HEK293T (cell line): ENCODE measurements at regions not wholly inside any gene's neighbourhood (a gene's known extent, or its start where the extent isn't known, plus 50 kb on each side); places are given as distances from the start of the nearest gene placed in this dataset.
A peak's percentile ranks its signal among the peaks of the same experiment; 100 is the strongest.

Experiments
- CTCF ChIA-PET: fragments of 350-600 bp; formaldehyde crosslinking; extraction: SDS; loops from one replicate; lab custom pipeline; 2021; ENCODE audit warnings: antibody characterized with exemption, inconsistent platforms; lab: Yijun Ruan, JAX
- POLR2A ChIA-PET: fragments of 350-600 bp; formaldehyde crosslinking; extraction: SDS; loops from one replicate; lab custom pipeline; 2020; ENCODE audit warnings: antibody characterized with exemption, inconsistent platforms; lab: Yijun Ruan, JAX
- DNase-seq: peaks from one replicate; pipeline ENCODE4 v3.0.0; 2012; ENCODE audit warnings: mixed read lengths; ENCODE audit errors: extremely low spot score
- ARNT ChIP-seq: fragments of 450-650 bp; IDR thresholded peaks from 2 replicates; pipeline ENCODE4 v1.6.1; 2017; ENCODE audit warnings: mild to moderate bottlenecking
- BHLHE40 ChIP-seq: fragments of 450-650 bp; IDR thresholded peaks from 2 replicates; pipeline ENCODE4 v1.6.1; 2016; ENCODE audit warnings: mild to moderate bottlenecking, moderate library complexity, borderline replicate concordance
- CTBP1 ChIP-seq: fragments of 450-650 bp; IDR thresholded peaks from 2 replicates; pipeline ENCODE4 v1.6.1; 2016; ENCODE audit warnings: borderline replicate concordance
- ELF4 ChIP-seq: fragments of 450-650 bp; IDR thresholded peaks from 2 replicates; pipeline ENCODE4 v1.6.1; 2017; ENCODE audit warnings: antibody characterized with exemption
- FOXA1 ChIP-seq: fragments of 450-650 bp; IDR thresholded peaks from 2 replicates; pipeline ENCODE4 v1.6.1; 2016; ENCODE audit warnings: mild to moderate bottlenecking
- FOXK2 ChIP-seq: fragments of 450-650 bp; IDR thresholded peaks from 2 replicates; pipeline ENCODE4 v1.6.1; 2016; ENCODE audit warnings: mild to moderate bottlenecking
- FOXM1 ChIP-seq: fragments of 450-650 bp; IDR thresholded peaks from 2 replicates; pipeline ENCODE4 v1.6.1; 2017; ENCODE audit warnings: mild to moderate bottlenecking, borderline replicate concordance
- HDGF ChIP-seq: fragments of 450-650 bp; IDR thresholded peaks from 2 replicates; pipeline ENCODE4 v1.6.1; 2017; ENCODE audit warnings: antibody characterized with exemption, borderline replicate concordance
- L3MBTL2 ChIP-seq: fragments of 450-650 bp; conservative IDR thresholded peaks from 2 replicates; pipeline ENCODE4 v1.6.1; 2016; ENCODE audit warnings: mild to moderate bottlenecking
- LEF1 ChIP-seq: fragments of 450-650 bp; IDR thresholded peaks from 2 replicates; pipeline ENCODE4 v1.6.1; 2017; ENCODE audit warnings: mild to moderate bottlenecking, borderline replicate concordance
- NFRKB ChIP-seq: fragments of 450-650 bp; IDR thresholded peaks from 2 replicates; pipeline ENCODE4 v1.6.1; 2016; ENCODE audit warnings: mild to moderate bottlenecking, moderate library complexity
- PKNOX1 ChIP-seq: fragments of 450-650 bp; IDR thresholded peaks from 2 replicates; pipeline ENCODE4 v1.6.1; 2016
- SP1 ChIP-seq: fragments of 450-650 bp; IDR thresholded peaks from 2 replicates; pipeline ENCODE4 v1.6.1; 2017
- SUZ12 ChIP-seq: fragments of 450-650 bp; IDR thresholded peaks from 2 replicates; pipeline ENCODE4 v1.6.1; 2016; ENCODE audit warnings: mild to moderate bottlenecking
- TARDBP ChIP-seq: fragments of 450-650 bp; IDR thresholded peaks from 2 replicates; pipeline ENCODE4 v1.6.1; 2016
- ZNF384 ChIP-seq: fragments of 450-650 bp; IDR thresholded peaks from 2 replicates; pipeline ENCODE4 v1.6.1; 2016

GRCh38 chr6:92174398-92175073 is 1244.8 kb downstream of the EPHA7 start:
- TF ChIP-seq LEF1 (no peak), NFRKB (no peak), L3MBTL2 (no peak), HDGF (no peak), TARDBP (no peak), PKNOX1 (no peak), FOXA1 (no peak), FOXM1 (no peak), FOXK2 (no peak), ELF4 (no peak), ARNT (no peak), BHLHE40 (no peak), ZNF384 (no peak), SUZ12 (no peak), CTBP1 (no peak)
- no peak for DNase-seq
- ChIA-PET CTCF (no interaction called here), POLR2A (no interaction called here)

- DNase-seq, result no peak
- POLR2A ChIA-PET, result no interaction called here
- TF ChIP-seq TARDBP, result no peak
- no peak for TF ChIP-seq CTBP1
- no peak for TF ChIP-seq NFRKB
- TF ChIP-seq PKNOX1, result no peak
- TF ChIP-seq FOXK2, result no peak
- no peak for TF ChIP-seq HDGF
- no peak for TF ChIP-seq LEF1
- TF ChIP-seq FOXA1, result no peak
- TF ChIP-seq SUZ12, result no peak
- no peak for TF ChIP-seq ZNF384
- no peak for TF ChIP-seq SP1
- TF ChIP-seq BHLHE40, result no peak
- no peak for TF ChIP-seq FOXM1
- TF ChIP-seq L3MBTL2, result no peak
- TF ChIP-seq ELF4, result no peak
- TF ChIP-seq ARNT, result no peak
- CTCF ChIA-PET, result no interaction called here
Measured at GRCh38 chr6:92169506-92169905, 1249.9 kb downstream of the EPHA7 start.

GRCh38 chr6:92166666-92167065 is 1252.7 kb downstream of the EPHA7 start:
- DNase-seq, result no peak
- ChIA-PET POLR2A (no interaction called here), CTCF (interaction anchor here (0.6 kb wide), 1 partner anchor 870 kb away, joined by 3 read pairs; no protein-coding TSS in a partner anchor)
- no peak for TF ChIP-seq SUZ12
- TF ChIP-seq L3MBTL2, result no peak
- no peak for TF ChIP-seq FOXM1

GRCh38 chr6:92161953-92162352 is 1257.4 kb downstream of the EPHA7 start:
- ChIA-PET POLR2A (no interaction called here), CTCF (no interaction called here)
- no peak for DNase-seq
- TF ChIP-seq NFRKB, result no peak
- TF ChIP-seq ARNT, result no peak
- TF ChIP-seq SP1, result no peak
- no peak for TF ChIP-seq L3MBTL2
- no peak for TF ChIP-seq SUZ12
- no peak for TF ChIP-seq ELF4
- no peak for TF ChIP-seq BHLHE40
- no peak for TF ChIP-seq ZNF384
- no peak for TF ChIP-seq TARDBP
- no peak for TF ChIP-seq FOXA1
- no peak for TF ChIP-seq FOXK2
- TF ChIP-seq LEF1, result no peak
- TF ChIP-seq CTBP1, result no peak

- TF ChIP-seq SUZ12 (no peak), CTBP1 (no peak), TARDBP (no peak), ELF4 (no peak)
- ChIA-PET CTCF (no interaction called here), POLR2A (no interaction called here)
- no peak for DNase-seq
Measured at GRCh38 chr6:92160226-92160625, 1259.1 kb downstream of the EPHA7 start.

- ChIA-PET POLR2A (no interaction called here), CTCF (no interaction called here)
- TF ChIP-seq LEF1 (no peak), L3MBTL2 (no peak), ELF4 (no peak), HDGF (no peak), TARDBP (no peak), FOXM1 (no peak), FOXK2 (no peak), NFRKB (no peak)
- peak; percentile 6 for DNase-seq
Measured at GRCh38 chr6:92159046-92159445, 1260.3 kb downstream of the EPHA7 start.

GRCh38 chr6:92150553-92150952 is 1268.8 kb downstream of the EPHA7 start:
- ChIA-PET POLR2A (no interaction called here), CTCF (interaction anchor here (0.5 kb wide), 1 partner anchor 1395 kb away, joined by 8 read pairs; no protein-coding TSS in a partner anchor)
- no peak for DNase-seq
- TF ChIP-seq TARDBP (no peak), BHLHE40 (no peak), LEF1 (no peak), CTBP1 (no peak), FOXM1 (no peak), SP1 (no peak), ZNF384 (no peak), HDGF (no peak), NFRKB (no peak), FOXK2 (no peak), PKNOX1 (no peak), L3MBTL2 (no peak)
